Testis (tissue), 2 donors: ENCODE measurements at regions not wholly inside any gene's neighbourhood (a gene's known extent, or its start where the extent isn't known, plus 50 kb on each side); places are given as distances from the start of the nearest gene placed in this dataset.

Experiments
- DNase-seq: peaks from one replicate; pipeline ENCODE4 v3.0.0-alpha.2; 2019
- H3K27ac ChIP-seq, 2 donors: fragments of 200-600 bp; sonication (generic); one replicate each; pipeline ENCODE4 v1.5.1; 2019
- H3K27me3 ChIP-seq: fragments of 200-600 bp; sonication (generic); one replicate; pipeline ENCODE4 v1.5.1; 2019
- H3K36me3 ChIP-seq: fragments of 200-600 bp; sonication (generic); one replicate; pipeline ENCODE4 v1.5.1; 2017; ENCODE audit warnings: low read depth; ENCODE audit errors: missing control alignments
- H3K4me1 ChIP-seq: fragments of 200-600 bp; sonication (generic); one replicate; pipeline ENCODE4 v1.5.1; 2019
- H3K4me3 ChIP-seq, 2 donors: fragments of 200-600 bp; sonication (generic); one replicate each; pipeline ENCODE4 v1.5.1; 2017 to 2019
- H3K9me3 ChIP-seq: fragments of 200-600 bp; sonication (generic); one replicate; pipeline ENCODE4 v1.5.1; 2017
- POLR2A ChIP-seq: fragments of 450-650 bp; IDR thresholded peaks from one replicate; pipeline ENCODE4 v1.6.1; 2017; ENCODE audit warnings: antibody characterized with exemption, mild to moderate bottlenecking, moderate library complexity
- WGBS, 2 donors: methylation state at CpG; one replicate each; pipeline ENCODE4 v1.1.5; 2018; 5-methylcytosine and 5-hydroxymethylcytosine counted together
- intact Hi-C: fragments of 100-400 bp; cut with DNase I; formaldehyde crosslinking; loops from one replicate; pipeline ENCODE4 v1.15.1; 2023; ENCODE audit warnings: low total_unique reads
- TF ChIP-seq, protein P1 (sequence below), 3 experiments: fragments of 450-650 bp in 2 of 3; fragments of 200-600 bp in 1 of 3; sonication (generic) in 1 of 3; IDR thresholded peaks; one replicate each; pipeline ENCODE4 v1.5.1; 2016 to 2019; ENCODE audit warnings: antibody characterized with exemption in 3 of 3, mild to moderate bottlenecking in 2 of 3, moderate library complexity in 1 of 3

DNA sequence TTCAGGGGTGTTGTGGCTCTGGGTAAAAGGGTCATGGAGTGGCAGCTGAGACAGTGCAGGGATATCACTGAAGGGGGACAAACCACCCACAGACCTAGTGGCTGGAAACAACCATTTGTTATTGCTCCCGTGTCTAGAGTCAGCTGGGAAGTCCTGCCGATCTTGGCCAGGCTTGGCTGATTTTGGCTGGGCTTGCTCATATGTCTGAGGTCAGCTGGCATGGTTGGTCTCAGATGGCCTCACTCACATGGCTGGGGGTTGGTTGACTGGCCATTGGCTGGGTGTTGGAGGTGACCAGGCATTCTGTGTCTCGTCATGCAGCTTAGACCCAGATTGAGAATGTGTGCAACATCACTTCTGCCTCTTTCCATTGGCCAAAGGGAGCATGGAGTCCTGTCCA, 203.8 kb upstream of the POU3F1 start:
- TF ChIP-seq, protein P1, sequence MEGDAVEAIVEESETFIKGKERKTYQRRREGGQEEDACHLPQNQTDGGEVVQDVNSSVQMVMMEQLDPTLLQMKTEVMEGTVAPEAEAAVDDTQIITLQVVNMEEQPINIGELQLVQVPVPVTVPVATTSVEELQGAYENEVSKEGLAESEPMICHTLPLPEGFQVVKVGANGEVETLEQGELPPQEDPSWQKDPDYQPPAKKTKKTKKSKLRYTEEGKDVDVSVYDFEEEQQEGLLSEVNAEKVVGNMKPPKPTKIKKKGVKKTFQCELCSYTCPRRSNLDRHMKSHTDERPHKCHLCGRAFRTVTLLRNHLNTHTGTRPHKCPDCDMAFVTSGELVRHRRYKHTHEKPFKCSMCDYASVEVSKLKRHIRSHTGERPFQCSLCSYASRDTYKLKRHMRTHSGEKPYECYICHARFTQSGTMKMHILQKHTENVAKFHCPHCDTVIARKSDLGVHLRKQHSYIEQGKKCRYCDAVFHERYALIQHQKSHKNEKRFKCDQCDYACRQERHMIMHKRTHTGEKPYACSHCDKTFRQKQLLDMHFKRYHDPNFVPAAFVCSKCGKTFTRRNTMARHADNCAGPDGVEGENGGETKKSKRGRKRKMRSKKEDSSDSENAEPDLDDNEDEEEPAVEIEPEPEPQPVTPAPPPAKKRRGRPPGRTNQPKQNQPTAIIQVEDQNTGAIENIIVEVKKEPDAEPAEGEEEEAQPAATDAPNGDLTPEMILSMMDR (IDR thresholded peaks at IDR 0.05): no peak
- TF ChIP-seq POLR2A: no peak
- H3K9me3 ChIP-seq: no peaks in the 10 kb centered on the region
- no peak overlapping the region for H3K27ac ChIP-seq
- H3K36me3 ChIP-seq: no peaks in the 10 kb centered on the region
- intact Hi-C loops: no loop called here
- H3K27me3 ChIP-seq: no peaks in the 10 kb centered on the region
- WGBS, 2 donors: 90 to 100% methylated on average over 2 to 3 of the region's 3 CpGs
- H3K4me1 ChIP-seq: no peaks in the 10 kb centered on the region
- no peak overlapping the region for H3K4me3 ChIP-seq
- no peak for DNase-seq

DNA sequence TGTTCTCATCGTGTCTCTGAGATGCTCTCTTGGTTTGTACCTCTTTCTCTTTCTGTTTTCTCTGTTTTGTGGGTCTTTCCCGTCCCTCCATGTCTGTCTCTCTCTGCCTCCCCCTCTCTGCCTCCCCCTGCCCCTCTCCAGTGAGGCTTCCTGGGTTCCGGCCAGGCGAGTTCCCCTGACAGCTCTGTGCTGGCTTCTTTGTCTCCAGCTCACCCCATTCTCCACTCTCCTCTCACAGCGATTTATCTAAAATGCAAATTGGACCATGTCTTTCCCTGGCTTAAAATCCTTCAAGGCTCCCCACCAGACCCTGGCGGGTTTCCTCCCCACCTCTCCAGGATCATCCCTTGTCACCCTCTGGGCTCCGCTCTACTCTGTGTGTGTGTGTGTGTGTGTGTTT, 202.4 kb upstream of the POU3F1 start:
- no peak for DNase-seq
- H3K4me3 ChIP-seq: no peak overlapping the region
- H3K9me3 ChIP-seq: no peaks in the 10 kb centered on the region
- no peaks in the 10 kb centered on the region for H3K4me1 ChIP-seq
- no peaks in the 10 kb centered on the region for H3K36me3 ChIP-seq
- H3K27ac ChIP-seq: no peak overlapping the region
- intact Hi-C loops: no loop called here
- 80 to 83% methylated on average over 7 of the region's 7 CpGs for WGBS, 2 donors
- no peaks in the 10 kb centered on the region for H3K27me3 ChIP-seq
- TF ChIP-seq, protein P1 (IDR thresholded peaks at IDR 0.05): no peak
- no peak for TF ChIP-seq POLR2A

DNA sequence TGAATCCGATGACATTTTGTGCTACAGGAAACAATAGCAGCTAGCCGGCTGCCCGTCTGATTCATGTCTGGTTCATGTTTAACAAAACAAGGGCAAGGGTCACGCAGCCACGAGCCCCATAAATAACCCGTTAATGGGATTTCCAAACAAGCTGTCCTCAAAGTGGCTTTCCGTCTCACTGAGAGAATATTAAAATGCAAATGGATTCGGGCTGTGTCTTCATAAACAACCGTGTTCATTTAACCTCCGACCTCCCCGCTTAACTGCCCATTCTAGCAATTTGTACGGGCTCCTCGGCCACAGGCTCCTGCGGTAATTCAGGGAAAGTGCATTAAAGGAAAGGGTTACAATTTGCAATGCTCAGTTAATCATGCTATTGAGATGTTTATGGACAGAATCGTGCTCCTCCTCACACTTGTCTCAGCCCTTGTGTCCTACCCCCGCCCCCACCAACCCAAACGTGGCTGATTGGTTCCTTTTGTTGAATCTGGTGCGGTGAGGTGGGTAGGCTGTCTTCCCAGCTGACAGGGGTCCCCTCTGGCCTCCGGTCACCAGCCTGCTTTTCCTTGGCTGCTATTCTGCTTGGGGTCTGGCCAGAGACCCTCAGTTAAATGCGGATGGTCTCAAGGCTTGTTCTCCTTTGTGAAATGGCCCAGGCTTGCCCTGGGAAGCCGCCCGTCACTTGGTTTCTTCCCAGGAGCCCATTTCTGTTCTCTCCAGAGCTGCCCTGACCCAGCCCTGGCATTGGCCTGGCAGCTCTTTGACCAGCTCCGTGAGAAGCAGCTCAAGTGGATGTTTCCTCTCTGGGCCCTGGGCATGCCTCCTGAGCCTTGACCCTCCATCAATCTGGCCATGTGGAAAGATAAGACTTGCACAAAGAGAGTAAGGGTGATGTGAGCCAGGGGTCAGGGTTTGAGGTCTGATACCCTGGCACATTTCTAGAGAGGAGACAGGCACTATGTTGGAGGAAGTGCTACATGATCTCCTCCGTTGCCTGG, 200.7 kb upstream of the POU3F1 start:
- no peak overlapping the region for H3K4me3 ChIP-seq
- TF ChIP-seq POLR2A: no peak
- TF ChIP-seq, protein P1 (IDR thresholded peaks at IDR 0.05): no peak
- no peaks in the 10 kb centered on the region for H3K4me1 ChIP-seq
- DNase-seq: no peak
- no peaks in the 10 kb centered on the region for H3K27me3 ChIP-seq
- intact Hi-C loops: no loop called here
- no peaks in the 10 kb centered on the region for H3K9me3 ChIP-seq
- no peaks in the 10 kb centered on the region for H3K36me3 ChIP-seq
- WGBS, 2 donors: 77 to 79% methylated on average over 21 to 24 of the region's 24 CpGs
- H3K27ac ChIP-seq: no peak overlapping the region

DNA sequence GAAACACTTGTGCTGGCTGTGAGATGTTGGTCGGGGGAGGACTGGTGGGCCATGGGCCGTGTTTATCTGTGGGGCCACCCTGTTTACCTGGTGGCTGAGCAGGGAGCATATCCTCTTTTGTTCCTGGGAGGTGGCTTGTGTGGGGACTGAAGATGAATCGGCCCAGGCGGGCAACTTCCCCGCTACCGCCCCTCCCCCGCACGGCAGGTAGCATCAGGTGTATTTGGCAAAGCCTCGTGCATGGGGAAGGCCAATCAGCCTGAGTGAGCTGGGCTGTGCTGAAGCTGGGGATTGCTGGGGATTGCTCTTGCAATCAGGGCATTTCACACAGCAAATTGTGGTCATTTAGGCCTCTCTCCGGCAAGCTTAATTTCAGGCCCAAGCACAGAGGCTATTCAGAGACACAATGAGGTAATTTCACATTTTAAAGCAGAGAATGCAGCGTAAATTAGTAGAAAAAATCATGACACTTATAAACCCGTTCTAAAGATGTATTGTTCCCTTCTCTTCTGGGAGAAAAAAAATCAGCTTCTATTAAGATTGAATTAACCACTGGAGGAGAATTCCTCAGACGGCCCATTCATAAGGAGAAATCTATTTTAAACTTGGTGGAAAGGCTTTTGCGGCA, 197.7 kb upstream of the POU3F1 start:
- 82 to 85% methylated on average over 14 of the region's 14 CpGs for WGBS, 2 donors
- Histone ChIP-seq H3K4me1 (no peaks in the 10 kb centered on the region), H3K27me3 (no peaks in the 10 kb centered on the region), H3K9me3 (no peaks in the 10 kb centered on the region), H3K36me3 (no peaks in the 10 kb centered on the region), H3K4me3 (no peak overlapping the region), H3K27ac (no peak overlapping the region)
- intact Hi-C loops: no loop called here
- TF ChIP-seq POLR2A: no peak
- TF ChIP-seq, protein P1 (IDR thresholded peaks at IDR 0.05): no peak
- DNase-seq: no peak
